Stimulated activated CD8-positive, alpha-beta memory T cell treated with anti-CD3 and anti-CD28 coated beads, Interleukin-12 subunit alpha, Interleukin-12 subunit beta, amount 100 ng/mL, for 1 hour (primary cell): ENCODE measurements at regions not wholly inside any gene's neighbourhood (a gene's known extent, or its start where the extent isn't known, plus 50 kb on each side); places are given as distances from the start of the nearest gene placed in this dataset.
"Not testable (repeated sequence)": the region's sequence is repeated elsewhere in the genome, so short reads cannot be mapped to it uniquely, and the experiment has no call there.

Experiments
- DNase-seq: peaks from one replicate; pipeline ENCODE4 v3.0.0-alpha.2; 2020; ENCODE audit warnings: low read depth

- no peak for DNase-seq
Measured at GRCh38 chr6:28807682-28808280, 116.0 kb downstream of the TRIM27 start.

DNA sequence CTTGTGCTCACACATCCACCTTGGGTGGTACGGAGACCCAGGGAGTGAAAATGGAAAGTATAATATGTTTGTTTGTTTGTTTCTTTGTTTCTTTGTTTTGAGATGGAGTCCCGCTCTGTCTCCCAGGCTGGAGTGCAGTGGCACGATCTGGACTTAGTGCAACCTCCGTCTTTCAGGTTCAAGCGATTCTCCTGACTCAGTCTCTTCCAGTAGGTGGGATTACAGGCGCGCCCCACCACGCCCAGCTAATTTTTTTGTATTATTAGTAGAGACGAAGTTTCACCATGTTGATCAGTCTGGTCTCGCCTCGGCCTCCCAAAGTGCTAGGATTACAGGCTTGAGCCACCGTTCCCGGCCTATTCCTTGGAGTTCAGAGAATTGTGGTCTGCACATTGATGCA is 115.4 kb downstream of the TRIM27 start:
- DNase-seq: no peak

GRCh38 chr6:28809947-28810658 is 113.7 kb downstream of the TRIM27 start:
- no peak for DNase-seq

GRCh38 chr6:28810659-28811053 is 113.1 kb downstream of the TRIM27 start:
- no peak for DNase-seq

DNA sequence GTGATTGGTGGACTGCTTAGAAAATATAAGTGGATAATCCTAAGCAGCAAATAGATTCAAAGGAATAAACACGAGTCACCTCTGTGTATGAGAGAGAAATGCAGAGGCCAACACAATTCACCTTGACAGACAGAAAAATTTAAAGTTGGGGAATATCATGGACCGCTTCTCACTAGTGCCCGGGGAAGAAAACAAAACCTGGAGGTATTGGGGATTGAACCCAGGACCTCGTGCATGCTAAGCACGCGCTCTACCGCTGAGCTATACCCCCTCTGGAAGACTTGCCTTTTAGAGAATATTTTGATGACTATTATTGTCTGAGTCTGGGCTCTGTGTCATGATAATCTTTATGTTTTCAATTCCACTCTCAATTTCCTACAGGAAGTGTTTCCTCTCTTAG is 111.9 kb downstream of the TRIM27 start:
- DNase-seq: no peak

DNA sequence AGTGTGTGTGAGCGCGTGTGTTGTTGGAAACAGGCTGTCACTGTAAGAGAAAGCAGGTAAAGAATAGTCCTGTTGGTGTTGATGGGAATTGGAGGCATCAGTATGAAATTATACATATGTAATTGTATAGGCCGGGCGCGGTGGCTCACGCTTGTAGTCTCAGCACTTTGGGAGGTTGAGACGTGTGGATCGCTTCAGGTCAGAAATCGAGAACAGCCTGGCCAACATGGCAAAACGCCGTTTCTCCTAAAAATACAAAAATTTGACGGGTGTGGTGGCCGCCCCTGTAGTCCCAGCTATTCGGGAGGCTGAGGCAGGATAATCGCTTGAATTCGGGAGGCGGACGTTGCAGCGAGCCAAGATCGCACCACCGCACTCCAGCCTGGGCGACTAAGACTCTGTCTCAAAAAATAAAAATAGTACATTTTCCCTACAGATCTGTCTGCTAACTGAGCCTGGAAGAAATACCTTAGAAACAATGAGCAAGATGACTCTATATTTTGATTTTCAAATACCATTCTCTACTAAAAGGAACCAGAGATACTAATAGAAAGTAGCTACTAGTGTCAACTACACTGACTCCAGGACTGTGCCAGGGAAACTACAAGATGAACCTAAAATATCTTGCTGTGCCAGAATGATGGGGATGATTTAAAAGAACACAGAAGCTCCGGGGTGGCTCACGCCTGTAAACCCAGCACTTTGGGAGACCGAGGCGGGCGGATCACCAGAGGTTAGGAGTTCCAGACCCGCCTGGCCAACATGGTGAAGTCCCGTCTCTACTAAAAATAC is 110.8 kb downstream of the TRIM27 start:
- DNase-seq: no peak

GRCh38 chr6:28814032-28814976 is 109.5 kb downstream of the TRIM27 start:
- no peak for DNase-seq

DNA sequence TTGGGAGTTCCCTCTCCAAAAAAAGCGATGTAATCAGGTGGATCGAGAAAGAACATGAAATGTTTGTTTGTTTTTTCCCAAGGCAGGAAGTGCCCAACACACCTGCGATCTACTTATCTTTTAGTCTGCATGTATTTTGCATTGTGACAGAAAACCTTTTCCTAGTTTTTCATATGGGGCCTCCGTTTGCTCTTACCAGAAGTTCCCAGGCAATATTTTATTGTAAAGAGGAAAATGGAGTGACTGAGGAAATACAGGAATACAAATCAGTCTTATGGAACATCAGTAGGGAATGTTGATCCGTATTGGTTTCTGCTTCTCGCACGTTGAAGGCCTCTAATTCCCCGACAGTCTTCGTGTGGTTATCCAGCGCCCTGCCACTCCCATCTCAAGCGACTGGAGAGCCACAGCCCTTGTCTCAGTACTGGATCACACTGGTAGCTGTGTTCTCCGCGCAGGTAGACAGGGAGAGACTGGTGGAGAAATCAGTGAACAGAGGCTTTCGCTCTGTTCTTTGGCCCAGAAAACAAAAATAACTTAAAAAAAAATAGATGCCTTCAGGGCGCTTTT is 107.4 kb downstream of the TRIM27 start:
- DNase-seq: no peak

DNA sequence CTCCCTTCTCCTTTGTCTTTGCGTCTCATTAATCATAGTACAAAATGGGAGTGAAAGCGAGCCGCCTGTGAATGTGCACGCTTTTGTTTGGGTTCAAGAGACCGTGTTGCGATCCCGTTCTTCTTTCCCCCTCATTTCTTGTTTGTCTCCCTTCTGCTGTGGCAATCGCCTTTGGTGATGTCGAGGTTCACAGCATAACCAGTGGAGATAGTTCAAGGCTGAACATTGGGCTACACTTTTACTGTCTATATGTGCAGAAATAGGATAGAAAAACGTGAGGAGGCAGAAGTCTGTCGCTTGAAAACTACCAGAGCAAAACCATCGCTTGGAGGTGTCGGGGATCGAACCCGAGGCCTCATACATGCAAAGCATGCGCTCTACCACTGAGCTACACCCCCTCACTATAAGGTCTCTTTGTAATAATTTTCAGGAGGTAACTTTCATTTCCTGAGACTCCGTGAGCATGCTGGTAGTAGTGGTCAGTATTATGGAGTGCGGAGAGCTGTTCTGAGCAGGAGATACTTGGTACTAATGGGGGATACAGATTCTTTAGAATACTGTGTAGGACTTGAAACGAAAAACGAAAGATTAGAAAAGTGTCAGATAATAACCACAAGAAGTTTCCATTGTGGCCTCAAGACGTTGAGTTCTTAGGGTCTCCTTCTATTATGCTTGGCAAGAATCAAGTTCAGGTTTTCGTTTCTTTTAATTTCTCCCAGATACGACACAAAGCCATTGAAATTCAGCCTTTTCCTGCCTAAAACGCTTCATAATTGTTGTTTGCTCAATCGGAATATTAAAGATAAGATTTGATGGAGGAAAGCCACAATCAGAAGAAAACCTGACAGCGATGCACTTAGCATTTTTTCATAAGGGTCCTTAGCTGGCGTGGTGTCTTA is 106.6 kb downstream of the TRIM27 start:
- no peak for DNase-seq

DNA sequence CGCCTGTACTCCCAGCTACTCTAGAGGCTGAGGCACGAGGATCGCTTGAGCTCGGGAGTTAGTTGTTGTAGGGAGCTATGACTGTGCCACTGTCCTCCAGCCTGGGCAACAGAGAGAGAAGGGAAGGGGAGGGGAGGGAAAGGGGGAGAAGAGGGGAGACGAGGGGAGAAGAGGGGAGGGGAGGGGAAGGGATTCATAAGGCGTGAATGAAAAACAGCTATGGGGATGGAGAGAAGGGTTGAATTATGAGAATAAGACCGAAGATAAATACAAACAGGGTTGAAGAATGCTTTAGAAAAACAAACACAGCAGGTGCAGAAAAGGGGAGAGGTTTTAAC is 106.0 kb downstream of the TRIM27 start:
- no peak for DNase-seq

DNA sequence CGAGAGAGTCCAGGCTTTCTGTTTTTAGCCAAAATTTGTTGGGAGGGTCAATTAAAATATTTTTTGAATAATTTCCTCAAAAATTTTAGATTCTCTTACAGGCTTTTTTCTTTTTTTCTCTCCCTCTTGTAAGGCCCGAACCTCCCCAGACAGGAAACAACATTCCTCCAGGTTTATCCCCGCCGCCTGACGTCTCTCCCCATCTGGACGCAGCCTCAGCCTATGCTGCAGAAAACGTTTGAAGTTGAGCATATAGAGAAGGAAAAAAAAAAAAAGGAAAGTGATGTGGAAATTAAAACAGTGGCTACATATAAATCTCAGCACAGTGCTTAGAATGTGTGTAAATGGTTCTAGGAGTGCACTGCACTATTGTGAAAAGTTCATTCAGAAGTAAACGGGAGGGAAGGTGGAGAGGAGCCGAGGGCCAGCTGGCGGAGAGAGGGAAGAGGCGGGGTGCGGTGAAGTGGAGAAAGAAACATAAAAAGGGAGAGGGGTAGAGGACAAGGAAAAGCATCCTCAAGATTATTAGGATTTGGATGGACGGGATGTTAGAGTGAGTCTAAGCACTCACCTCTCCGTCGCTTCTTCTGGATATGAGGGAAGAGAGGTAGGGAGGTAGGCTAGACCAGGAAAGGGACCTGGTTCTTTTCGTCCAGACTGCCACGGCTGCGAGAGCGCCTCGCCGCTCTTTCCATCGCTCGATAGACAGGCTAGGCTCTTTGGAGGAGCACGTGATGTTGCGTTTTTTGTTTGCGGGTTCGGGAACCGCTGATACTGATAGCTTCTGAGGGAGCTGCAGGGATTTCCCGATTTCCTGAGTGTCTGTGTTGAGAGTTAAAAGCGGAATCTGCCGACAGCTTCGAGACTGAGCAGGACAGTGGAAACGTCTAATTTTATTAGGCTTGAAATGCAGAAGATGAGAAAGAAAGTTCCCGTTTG is 98.7 kb downstream of the TRIM27 start:
- DNase-seq: no peak

- no peak for DNase-seq
Measured at GRCh38 chr6:28825732-28826293, 98.0 kb downstream of the TRIM27 start.

GRCh38 chr6:28831683-28832082 is 92.1 kb downstream of the TRIM27 start:
- DNase-seq: not testable (repeated sequence)

GRCh38 chr6:28836703-28837102 is 87.1 kb downstream of the TRIM27 start:
- not testable (repeated sequence) for DNase-seq

DNA sequence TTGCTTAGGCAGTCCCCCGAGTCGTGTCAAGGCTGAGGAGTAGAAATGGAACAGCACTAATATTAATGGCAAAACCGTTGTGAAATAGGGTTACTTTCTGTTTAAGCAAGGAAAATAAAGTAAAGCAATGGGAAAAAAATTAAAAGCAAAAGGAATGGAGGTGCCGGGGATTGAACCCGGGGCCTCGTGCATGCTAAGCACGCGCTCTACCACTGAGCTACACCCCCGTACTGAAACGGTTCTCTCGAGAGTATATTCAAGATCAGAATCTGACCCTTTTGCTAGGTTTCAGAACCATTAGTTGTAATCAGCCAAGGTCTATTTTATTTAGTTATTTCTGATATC is 85.5 kb downstream of the TRIM27 start:
- DNase-seq: peak; percentile 52

DNA sequence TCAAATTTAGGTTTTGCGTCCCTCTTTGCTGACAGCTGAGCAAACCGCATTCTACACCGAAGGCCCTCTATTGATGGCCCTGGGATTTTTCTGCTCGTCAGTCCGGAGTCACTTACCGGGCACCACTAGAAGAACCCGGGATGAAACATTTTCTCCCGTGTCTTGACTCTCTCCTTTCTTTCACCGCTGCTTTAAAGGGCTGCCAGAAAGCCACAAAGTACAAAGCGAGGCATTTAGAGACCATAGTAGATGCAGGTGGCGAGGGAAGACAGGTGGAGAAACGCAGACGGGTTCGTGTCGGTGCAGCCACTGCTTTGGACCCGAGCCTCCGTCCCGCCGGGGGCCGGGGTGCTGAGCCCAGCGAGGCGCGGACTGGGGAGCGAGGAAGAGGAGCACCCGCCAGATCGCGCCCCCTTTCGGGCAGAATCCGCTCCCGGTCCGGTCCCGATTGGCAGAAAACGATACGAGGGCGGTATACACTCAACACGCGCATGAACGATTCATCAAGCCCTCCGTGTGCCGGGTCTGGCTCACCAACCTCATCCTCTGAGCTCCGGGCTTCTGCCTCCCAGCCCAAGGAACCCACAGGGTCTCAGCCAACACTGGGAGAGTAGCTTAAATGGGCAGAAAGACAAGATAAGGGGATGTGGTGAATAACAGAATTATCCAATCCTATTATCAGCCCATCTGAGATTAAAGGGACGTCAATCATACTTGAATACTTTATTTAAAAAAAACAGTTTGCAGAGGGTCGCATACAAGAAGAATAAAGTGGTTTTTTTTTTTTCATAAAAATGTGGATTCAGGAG is 84.9 kb downstream of the TRIM27 start:
- peak; percentile 67 for DNase-seq

- no peak for DNase-seq
Measured at GRCh38 chr6:28839443-28840120, 84.2 kb downstream of the TRIM27 start.

GRCh38 chr6:28841290-28841689 is 82.5 kb downstream of the TRIM27 start:
- DNase-seq: no peak
